ENCODE measurements at regions not wholly inside any gene's neighbourhood (a gene's known extent, or its start where the extent isn't known, plus 50 kb on each side); places are given as distances from the start of the nearest gene placed in this dataset.

DNA sequence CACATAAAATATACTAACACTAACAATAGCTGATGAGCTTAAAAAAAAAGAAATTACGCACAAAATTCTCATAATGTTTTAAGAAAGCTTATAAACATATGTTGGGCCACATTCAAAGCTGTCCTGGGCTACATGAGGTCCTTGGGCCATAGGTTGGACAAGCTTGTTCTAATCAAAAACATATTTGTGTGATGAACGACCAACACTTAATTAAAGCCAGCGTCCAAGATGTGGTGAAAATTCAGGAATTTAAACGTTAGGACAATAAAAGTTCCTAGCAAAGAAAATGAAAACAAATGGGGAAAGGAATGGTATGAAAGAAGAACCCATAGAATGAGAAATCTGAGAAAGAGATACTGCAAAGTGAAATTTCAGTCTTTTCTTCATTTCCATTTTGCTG, 429.6 kb upstream of the DMAC1 start:
- TF ChIP-seq, protein P1, sequence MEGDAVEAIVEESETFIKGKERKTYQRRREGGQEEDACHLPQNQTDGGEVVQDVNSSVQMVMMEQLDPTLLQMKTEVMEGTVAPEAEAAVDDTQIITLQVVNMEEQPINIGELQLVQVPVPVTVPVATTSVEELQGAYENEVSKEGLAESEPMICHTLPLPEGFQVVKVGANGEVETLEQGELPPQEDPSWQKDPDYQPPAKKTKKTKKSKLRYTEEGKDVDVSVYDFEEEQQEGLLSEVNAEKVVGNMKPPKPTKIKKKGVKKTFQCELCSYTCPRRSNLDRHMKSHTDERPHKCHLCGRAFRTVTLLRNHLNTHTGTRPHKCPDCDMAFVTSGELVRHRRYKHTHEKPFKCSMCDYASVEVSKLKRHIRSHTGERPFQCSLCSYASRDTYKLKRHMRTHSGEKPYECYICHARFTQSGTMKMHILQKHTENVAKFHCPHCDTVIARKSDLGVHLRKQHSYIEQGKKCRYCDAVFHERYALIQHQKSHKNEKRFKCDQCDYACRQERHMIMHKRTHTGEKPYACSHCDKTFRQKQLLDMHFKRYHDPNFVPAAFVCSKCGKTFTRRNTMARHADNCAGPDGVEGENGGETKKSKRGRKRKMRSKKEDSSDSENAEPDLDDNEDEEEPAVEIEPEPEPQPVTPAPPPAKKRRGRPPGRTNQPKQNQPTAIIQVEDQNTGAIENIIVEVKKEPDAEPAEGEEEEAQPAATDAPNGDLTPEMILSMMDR (conservative IDR thresholded peaks at IDR 0.05; ENCODE audit: low read depth, low read length), result no peak
- no peak for DNase-seq (ENCODE audit: low read depth)
- H3K4me3 ChIP-seq (ENCODE audit: low read length), result no peak overlapping the region

DNA sequence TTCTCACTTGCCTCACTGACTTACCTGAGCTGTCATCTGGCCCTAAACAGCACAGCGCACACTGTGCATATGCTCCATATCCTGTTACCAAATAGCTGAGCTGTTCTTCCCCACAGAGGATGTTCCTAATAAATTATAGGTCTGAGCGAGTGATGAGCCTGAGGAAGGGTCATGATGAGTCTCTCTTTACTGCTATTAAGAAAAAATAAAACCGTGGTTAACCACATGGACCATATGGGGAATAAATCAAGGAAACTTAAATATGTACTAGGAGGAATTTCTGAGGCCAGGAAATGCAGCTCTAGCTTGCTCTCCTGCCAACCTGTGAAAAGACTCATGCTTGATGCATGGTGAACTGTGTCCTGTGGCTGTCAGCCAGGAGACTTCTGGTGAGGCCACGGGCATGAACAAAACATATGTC, 424.8 kb upstream of the DMAC1 start:
- DNase-seq (ENCODE audit: low read depth), result no peak
- H3K4me3 ChIP-seq (ENCODE audit: low read length), result no peak overlapping the region
- TF ChIP-seq, protein P1 (conservative IDR thresholded peaks at IDR 0.05; ENCODE audit: low read depth, low read length), result no peak

DNA sequence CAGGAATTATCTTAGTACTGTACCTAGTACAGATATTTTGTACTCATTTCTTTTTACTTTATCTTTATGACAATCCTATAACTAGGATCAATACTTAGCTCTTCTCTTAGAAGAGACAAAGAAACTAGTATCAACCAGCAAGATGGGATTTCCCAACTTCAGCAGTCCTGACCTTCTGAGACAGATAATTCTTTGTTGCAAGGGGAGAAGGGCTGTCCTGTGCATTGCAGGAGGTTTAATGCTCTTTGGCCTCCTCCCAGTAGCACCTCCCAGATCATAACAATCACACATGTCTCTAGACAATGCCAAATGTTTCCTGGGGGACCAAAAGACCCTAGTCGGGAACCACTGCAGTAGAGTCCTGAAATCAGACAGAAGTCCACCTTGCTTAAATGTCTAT, 424.3 kb upstream of the DMAC1 start:
- TF ChIP-seq, protein P1 (conservative IDR thresholded peaks at IDR 0.05; ENCODE audit: low read depth, low read length), result no peak
- H3K4me3 ChIP-seq (ENCODE audit: low read length), result no peak overlapping the region
- DNase-seq (ENCODE audit: low read depth), result no peak

- H3K4me3 ChIP-seq (ENCODE audit: low read length), result no peak overlapping the region
- DNase-seq (ENCODE audit: low read depth), result no peak
- TF ChIP-seq, protein P1 (conservative IDR thresholded peaks at IDR 0.05; ENCODE audit: low read depth, low read length), result no peak
Measured at GRCh38 chr9:8221462-8221861, 421.9 kb upstream of the DMAC1 start.

DNA sequence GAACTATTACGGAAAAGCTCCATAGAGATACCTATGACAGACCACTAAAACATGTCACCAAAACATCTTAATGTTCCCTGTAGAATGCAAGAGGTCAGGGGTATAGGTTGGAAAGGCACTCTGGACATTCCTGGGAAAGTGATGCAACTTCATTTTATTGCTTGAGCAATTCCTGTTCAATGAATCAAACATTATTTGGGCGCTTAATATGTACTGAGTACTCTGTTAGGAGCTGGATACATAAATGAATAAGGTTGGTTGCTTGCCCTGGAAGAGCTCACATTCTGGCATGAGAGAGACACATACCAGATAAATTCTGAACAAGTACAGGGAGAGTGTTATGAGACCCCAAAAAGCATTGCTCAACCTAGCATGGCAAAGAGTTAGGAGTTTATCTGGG, 408.9 kb upstream of the DMAC1 start:
- DNase-seq (ENCODE audit: low read depth), result no peak
- TF ChIP-seq, protein P1 (conservative IDR thresholded peaks at IDR 0.05; ENCODE audit: low read depth, low read length), result no peak
- no peak overlapping the region for H3K4me3 ChIP-seq (ENCODE audit: low read length)

- DNase-seq (ENCODE audit: low read depth), result no peak
- H3K4me3 ChIP-seq (ENCODE audit: low read length), result no peak overlapping the region
- TF ChIP-seq, protein P1 (conservative IDR thresholded peaks at IDR 0.05; ENCODE audit: low read depth, low read length), result no peak
Measured at GRCh38 chr9:8207596-8207995, 408.0 kb upstream of the DMAC1 start.

GRCh38 chr9:8206720-8207119, 407.1 kb upstream of the DMAC1 start:
- DNase-seq (ENCODE audit: low read depth), result no peak
- no peak overlapping the region for H3K4me3 ChIP-seq (ENCODE audit: low read length)
- TF ChIP-seq, protein P1 (conservative IDR thresholded peaks at IDR 0.05; ENCODE audit: low read depth, low read length), result no peak

Measured in retinal pigment epithelial cell (primary cell).